Testis (tissue), 2 donors: ENCODE measurements at regions not wholly inside any gene's neighbourhood (a gene's known extent, or its start where the extent isn't known, plus 50 kb on each side); places are given as distances from the start of the nearest gene placed in this dataset.

Experiments used
- DNase-seq: peaks from one replicate; pipeline ENCODE4 v3.0.0-alpha.2; 2019
- H3K27ac ChIP-seq, 2 donors: fragments of 200-600 bp; sonication (generic); one replicate each; pipeline ENCODE4 v1.5.1; 2019
- H3K27me3 ChIP-seq: fragments of 200-600 bp; sonication (generic); one replicate; pipeline ENCODE4 v1.5.1; 2019
- H3K36me3 ChIP-seq: fragments of 200-600 bp; sonication (generic); one replicate; pipeline ENCODE4 v1.5.1; 2017; ENCODE audit warnings: low read depth; ENCODE audit errors: missing control alignments
- H3K4me1 ChIP-seq: fragments of 200-600 bp; sonication (generic); one replicate; pipeline ENCODE4 v1.5.1; 2019
- H3K4me3 ChIP-seq, 2 donors: fragments of 200-600 bp; sonication (generic); one replicate each; pipeline ENCODE4 v1.5.1; 2017 to 2019
- H3K9me3 ChIP-seq: fragments of 200-600 bp; sonication (generic); one replicate; pipeline ENCODE4 v1.5.1; 2017
- POLR2A ChIP-seq: fragments of 450-650 bp; IDR thresholded peaks from one replicate; pipeline ENCODE4 v1.6.1; 2017; ENCODE audit warnings: antibody characterized with exemption, mild to moderate bottlenecking, moderate library complexity
- WGBS, 2 donors: methylation state at CpG; one replicate each; pipeline ENCODE4 v1.1.5; 2018; 5-methylcytosine and 5-hydroxymethylcytosine counted together
- intact Hi-C: fragments of 100-400 bp; cut with DNase I; formaldehyde crosslinking; loops from one replicate; pipeline ENCODE4 v1.15.1; 2023; ENCODE audit warnings: low total_unique reads
- TF ChIP-seq, protein P1 (sequence below), 3 experiments: fragments of 450-650 bp in 2 of 3; fragments of 200-600 bp in 1 of 3; sonication (generic) in 1 of 3; IDR thresholded peaks; one replicate each; pipeline ENCODE4 v1.5.1; 2016 to 2019; ENCODE audit warnings: antibody characterized with exemption in 3 of 3, mild to moderate bottlenecking in 2 of 3, moderate library complexity in 1 of 3

DNA sequence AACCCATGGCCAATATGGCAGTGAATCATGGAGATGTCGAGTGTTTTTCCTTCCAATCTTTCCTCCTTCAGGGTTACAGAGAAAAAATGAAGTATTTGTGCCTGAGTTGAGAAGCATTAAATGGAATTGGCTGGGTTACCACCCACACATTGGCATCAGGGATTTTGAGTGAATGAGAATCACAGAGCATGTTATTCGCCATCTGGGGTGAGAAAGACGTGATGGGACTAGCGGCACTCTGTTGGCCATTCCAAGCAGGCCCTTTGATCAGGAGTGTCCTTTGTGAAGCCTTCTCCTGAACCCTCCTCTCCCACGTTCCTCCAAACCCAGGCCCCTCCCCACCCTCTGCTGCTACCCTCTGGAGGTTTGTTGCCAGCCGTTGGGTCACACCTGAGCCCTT lies 84.2 kb upstream of the PCDH8 start:
- TF ChIP-seq, protein P1, sequence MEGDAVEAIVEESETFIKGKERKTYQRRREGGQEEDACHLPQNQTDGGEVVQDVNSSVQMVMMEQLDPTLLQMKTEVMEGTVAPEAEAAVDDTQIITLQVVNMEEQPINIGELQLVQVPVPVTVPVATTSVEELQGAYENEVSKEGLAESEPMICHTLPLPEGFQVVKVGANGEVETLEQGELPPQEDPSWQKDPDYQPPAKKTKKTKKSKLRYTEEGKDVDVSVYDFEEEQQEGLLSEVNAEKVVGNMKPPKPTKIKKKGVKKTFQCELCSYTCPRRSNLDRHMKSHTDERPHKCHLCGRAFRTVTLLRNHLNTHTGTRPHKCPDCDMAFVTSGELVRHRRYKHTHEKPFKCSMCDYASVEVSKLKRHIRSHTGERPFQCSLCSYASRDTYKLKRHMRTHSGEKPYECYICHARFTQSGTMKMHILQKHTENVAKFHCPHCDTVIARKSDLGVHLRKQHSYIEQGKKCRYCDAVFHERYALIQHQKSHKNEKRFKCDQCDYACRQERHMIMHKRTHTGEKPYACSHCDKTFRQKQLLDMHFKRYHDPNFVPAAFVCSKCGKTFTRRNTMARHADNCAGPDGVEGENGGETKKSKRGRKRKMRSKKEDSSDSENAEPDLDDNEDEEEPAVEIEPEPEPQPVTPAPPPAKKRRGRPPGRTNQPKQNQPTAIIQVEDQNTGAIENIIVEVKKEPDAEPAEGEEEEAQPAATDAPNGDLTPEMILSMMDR (IDR thresholded peaks at IDR 0.05), result no peak
- TF ChIP-seq POLR2A, result no peak

DNA sequence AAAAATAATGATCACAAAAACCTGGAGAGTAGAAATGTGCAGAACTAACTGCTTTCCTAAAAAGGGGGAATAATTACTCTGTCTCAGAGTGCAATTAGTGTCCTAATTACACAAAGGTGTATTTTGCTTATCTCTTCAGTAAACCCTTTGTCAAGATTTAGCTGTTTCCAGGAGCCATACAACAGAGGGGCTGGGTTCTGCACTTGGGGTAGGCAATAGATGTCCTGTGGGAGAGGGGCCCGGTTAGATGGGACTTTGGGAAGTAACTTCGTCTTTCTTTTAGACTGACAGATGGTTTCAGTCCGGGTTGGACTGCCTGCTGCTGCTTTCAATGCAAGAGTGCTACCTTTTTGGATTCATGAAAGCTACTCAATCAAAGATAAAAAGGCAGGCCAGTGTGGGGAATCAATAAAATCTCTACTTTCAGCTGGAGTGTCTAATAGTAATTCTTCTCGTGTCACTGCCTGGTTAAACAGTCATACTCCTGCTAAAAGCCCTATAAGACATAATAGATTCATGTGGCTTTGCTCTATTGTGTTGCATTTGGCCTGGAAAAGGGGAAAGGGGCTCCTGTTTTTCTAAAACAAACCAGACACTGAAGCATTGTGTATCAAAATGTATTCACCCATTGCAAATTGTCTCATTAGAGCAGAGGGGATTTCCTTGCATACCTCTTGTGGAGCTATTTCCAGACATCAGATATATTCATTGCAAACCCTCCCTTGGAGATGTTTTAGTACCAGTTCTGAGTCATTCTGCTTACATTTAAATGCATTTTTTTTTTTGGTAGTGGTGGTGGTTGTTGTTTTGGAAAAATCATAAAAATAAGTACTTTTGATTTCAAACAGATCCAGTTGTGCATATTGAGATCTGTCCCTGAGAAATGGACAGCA lies 83.3 kb upstream of the PCDH8 start:
- WGBS, 2 donors, result 64 to 73% methylated on average over 4 of the region's 4 CpGs
- no peaks in the 10 kb centered on the region for H3K4me1 ChIP-seq
- H3K4me3 ChIP-seq, result no peak overlapping the region
- no peaks in the 10 kb centered on the region for H3K9me3 ChIP-seq
- no peak overlapping the region for H3K27ac ChIP-seq
- intact Hi-C loops, result no loop called here
- no peak for TF ChIP-seq POLR2A
- TF ChIP-seq, protein P1 (IDR thresholded peaks at IDR 0.05), result no peak
- no peaks in the 10 kb centered on the region for H3K36me3 ChIP-seq
- no peak for DNase-seq
- H3K27me3 ChIP-seq, result no peaks in the 10 kb centered on the region

More for the DNA sequence above, 84.2 kb upstream of the PCDH8 start:
- WGBS, 2 donors, result 66 to 67% methylated on average over 6 of the region's 6 CpGs
- Histone ChIP-seq H3K4me1 (no peaks in the 10 kb centered on the region), H3K27ac (no peak overlapping the region), H3K36me3 (no peaks in the 10 kb centered on the region), H3K4me3 (no peak overlapping the region), H3K9me3 (no peaks in the 10 kb centered on the region), H3K27me3 (no peaks in the 10 kb centered on the region)
- intact Hi-C loops, result no loop called here
- no peak for DNase-seq

GRCh38 chr13:52931131-52931530 lies 82.7 kb upstream of the PCDH8 start:
- no peaks in the 10 kb centered on the region for H3K9me3 ChIP-seq
- TF ChIP-seq, protein P1 (IDR thresholded peaks at IDR 0.05), result no peak
- no peak for TF ChIP-seq POLR2A
- H3K4me1 ChIP-seq, result no peaks in the 10 kb centered on the region
- H3K27me3 ChIP-seq, result no peaks in the 10 kb centered on the region
- no peak for DNase-seq
- no peaks in the 10 kb centered on the region for H3K36me3 ChIP-seq
- 78 to 82% methylated on average over 5 of the region's 5 CpGs for WGBS, 2 donors
- intact Hi-C loops, result no loop called here
- no peak overlapping the region for H3K27ac ChIP-seq
- H3K4me3 ChIP-seq, result no peak overlapping the region

- DNase-seq, result no peak
- Histone ChIP-seq H3K4me1 (no peaks in the 10 kb centered on the region), H3K27ac (no peak overlapping the region), H3K36me3 (no peaks in the 10 kb centered on the region), H3K27me3 (no peaks in the 10 kb centered on the region), H3K9me3 (no peaks in the 10 kb centered on the region), H3K4me3 (no peak overlapping the region)
- intact Hi-C loops, result no loop called here
- 71 to 75% methylated on average over 2 of the region's 2 CpGs for WGBS, 2 donors
- TF ChIP-seq, protein P1 (IDR thresholded peaks at IDR 0.05), result no peak
- no peak for TF ChIP-seq POLR2A
Measured at GRCh38 chr13:52929846-52930245, 81.4 kb upstream of the PCDH8 start.

GRCh38 chr13:52926971-52927370 lies 78.5 kb upstream of the PCDH8 start:
- Histone ChIP-seq H3K4me3 (no peak overlapping the region), H3K4me1 (no peaks in the 10 kb centered on the region), H3K36me3 (no peaks in the 10 kb centered on the region), H3K9me3 (no peaks in the 10 kb centered on the region), H3K27ac (no peak overlapping the region), H3K27me3 (no peaks in the 10 kb centered on the region)
- TF ChIP-seq POLR2A, result no peak
- TF ChIP-seq, protein P1 (IDR thresholded peaks at IDR 0.05), result no peak
- no peak for DNase-seq
- intact Hi-C loops, result no loop called here
- 86 to 87% methylated on average over 2 of the region's 2 CpGs for WGBS, 2 donors
